ENCODE measurements at regions not wholly inside any gene's neighbourhood (a gene's known extent, or its start where the extent isn't known, plus 50 kb on each side); places are given as distances from the start of the nearest gene placed in this dataset.
A peak's percentile ranks its signal among the peaks of the same experiment; 100 is the strongest.
"Not testable (repeated sequence)": the region's sequence is repeated elsewhere in the genome, so short reads cannot be mapped to it uniquely, and the experiment has no call there.

DNA sequence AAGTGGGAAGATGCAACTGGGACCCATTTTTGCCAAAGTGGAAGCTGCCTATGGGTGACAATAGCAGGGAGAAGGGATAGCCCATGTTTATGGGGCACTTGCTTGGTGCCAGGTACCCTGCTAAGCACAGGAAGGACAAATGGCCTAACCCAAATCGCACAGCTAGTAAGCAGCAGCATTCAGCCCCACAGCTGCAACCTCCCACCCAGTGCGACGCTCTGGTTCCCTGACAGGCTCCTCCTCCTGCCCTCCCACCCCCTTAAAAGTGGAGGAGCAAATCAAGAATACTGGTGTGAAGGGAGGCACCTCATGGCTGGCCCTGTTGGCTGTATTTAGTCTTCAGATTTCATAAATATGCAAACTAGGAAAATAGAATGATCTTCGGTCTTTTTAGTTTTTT lies 76.2 kb downstream of the RIN2 start:
- DNase-seq (ENCODE audit: low spot score) (no peak), FAIRE-seq (no peak)

DNA sequence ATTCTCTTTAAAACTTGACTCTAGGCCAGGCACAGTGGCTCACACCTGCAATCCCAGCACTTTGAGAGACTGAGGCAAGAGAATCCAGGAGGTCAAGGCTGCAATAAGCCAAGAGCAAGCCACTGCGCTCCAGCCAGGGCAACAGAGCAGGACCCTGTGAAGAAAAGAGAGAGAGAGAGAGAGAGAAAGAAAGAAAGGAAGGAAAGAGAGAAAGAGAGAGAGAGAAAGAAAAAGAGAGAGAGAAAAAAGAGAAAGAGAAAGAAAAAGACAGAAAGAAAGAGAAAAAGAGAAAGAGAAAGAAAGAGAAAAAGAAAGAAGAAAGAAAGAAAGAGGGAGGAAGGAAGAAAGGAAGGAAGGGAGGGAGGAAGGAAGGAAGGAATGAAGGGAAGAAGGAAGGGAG lies 76.7 kb downstream of the RIN2 start:
- DNase-seq (ENCODE audit: low spot score) (no peak), FAIRE-seq (no peak)

DNA sequence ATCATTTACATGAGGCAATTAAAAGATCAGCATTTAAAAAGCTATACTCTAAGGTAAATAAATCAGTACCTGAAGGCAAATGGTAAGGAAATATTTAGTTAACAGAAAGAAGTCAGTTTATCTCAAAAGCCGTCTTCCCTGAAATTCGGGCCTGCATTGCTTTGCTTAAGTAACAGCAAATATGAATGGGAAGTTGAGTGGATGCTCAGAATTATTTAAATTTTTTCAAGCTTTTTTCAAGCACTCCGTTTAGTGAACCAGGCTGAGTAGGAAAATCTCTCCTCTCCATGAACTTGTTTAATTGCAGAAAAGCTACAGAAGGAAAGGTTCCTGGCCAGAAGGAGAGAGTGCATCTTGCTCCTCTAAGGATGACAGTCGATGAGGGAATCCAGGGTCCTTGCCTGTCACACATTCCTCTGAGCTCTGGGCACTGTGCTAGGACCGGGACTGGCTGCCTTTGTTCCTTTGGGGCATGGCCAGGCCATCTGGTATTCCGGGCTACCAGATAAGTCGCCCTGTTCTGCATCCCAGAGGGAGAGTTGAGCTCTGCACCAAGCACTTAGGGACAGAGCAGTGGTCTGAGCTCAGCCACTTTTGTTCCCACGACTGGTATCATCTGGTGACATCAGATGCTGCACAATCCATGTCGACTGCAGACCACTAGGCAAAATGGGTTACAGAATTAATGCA lies 77.6 kb downstream of the RIN2 start:
- FAIRE-seq (no peak), DNase-seq (ENCODE audit: low spot score) (no peak)

- FAIRE-seq = no peak
These were observed 80.4 kb downstream of the RIN2 start for GRCh38 chr20:19838468-19838867.

DNA sequence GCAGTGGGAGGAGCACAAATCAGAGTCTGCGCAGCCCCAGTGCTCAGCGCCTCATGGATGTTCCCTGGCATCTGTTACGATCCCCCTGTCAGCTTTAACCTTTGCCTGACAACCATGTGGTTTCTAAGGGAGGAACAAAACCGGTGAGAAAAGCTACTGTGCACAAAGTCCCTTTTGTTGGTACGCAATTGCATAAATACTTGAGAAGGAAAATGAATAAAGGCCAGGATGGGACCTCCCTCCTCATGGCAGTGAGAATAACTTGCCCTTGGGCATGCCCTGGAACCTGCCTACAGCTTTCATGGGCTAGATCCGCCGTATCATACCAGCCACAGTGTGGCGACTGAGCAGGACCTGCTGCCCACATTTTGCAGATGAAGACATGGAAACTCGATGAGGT lies 81.0 kb downstream of the RIN2 start:
- FAIRE-seq = no peak
- DNase-seq (ENCODE audit: low spot score) = no peak

More at GRCh38 chr20:19838468-19838867, 80.4 kb downstream of the RIN2 start:
- DNase-seq (ENCODE audit: low spot score) = no peak

DNA sequence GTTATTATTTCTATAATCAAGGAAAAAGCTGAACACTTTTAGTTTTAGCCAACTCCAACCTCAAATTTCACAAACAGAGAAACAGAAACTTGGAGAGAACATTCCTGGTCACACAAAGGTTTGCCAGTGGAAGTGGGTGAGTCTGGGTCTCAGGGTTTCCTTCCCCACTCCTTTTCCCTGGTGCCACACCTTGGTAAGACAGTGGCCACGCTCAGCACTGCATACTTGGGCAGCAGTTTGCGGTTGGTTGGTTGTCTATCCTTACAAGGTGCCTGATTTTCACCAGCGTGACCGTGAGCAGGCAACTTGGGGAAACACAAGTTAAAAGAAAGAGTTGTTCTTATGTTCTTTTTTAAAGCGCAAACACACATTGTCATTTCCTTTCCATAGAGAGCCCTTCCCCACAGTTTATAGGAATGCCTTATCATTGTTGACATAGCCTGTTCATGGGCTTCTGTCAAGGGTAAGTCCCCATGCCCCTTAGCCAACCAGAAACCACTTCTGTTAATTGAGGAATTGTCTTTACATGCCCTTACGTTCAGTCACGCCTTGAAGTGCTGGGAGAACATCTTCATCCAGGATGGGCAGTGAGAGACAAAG lies 82.2 kb downstream of the RIN2 start:
- DNase-seq (ENCODE audit: low spot score) (no peak), FAIRE-seq (no peak)

DNA sequence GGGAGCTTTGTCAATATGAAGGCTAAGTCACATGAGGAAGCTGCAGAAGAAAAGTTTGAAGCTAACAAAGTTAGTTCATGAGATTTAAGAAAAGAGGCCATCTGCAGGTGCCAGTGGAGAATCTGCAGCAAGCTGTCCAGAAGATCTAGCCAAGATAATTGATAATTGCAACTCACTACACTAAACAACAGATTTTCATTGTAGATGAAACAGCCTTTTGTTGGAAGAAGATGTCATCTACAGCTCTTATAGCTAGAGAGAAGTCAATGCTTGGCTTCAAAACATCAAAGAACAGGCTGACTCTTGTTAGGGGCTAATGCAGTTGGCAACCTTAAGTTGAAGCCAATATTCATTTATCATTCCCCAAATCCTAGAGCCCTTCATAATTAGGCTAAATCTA lies 83.7 kb downstream of the RIN2 start:
- DNase-seq (ENCODE audit: low spot score) (no peak), FAIRE-seq (no peak)

DNA sequence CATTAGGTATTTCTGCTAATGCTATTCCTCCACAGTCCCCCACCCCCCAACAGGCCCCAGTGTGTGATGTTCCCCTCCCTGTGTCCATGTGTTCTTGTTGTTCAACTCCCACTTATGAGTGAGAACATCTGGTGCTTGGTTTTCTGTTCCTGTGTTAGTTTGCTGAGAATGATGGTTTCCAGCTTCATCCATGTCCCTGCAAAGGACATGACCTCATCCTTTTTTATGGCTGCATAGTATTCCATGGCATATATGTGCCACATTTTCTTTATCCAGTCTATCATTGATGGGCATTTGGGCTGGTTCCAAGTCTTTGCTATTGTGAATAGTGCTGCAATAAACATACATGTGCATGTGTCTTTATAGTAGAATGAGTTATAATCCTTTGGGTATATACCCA lies 86.8 kb downstream of the RIN2 start:
- DNase-seq (ENCODE audit: low spot score); FAIRE-seq: not testable (repeated sequence)

GRCh38 chr20:19847383-19847782 lies 89.3 kb downstream of the RIN2 start:
- FAIRE-seq (no peak), DNase-seq (ENCODE audit: low spot score) (no peak)

DNA sequence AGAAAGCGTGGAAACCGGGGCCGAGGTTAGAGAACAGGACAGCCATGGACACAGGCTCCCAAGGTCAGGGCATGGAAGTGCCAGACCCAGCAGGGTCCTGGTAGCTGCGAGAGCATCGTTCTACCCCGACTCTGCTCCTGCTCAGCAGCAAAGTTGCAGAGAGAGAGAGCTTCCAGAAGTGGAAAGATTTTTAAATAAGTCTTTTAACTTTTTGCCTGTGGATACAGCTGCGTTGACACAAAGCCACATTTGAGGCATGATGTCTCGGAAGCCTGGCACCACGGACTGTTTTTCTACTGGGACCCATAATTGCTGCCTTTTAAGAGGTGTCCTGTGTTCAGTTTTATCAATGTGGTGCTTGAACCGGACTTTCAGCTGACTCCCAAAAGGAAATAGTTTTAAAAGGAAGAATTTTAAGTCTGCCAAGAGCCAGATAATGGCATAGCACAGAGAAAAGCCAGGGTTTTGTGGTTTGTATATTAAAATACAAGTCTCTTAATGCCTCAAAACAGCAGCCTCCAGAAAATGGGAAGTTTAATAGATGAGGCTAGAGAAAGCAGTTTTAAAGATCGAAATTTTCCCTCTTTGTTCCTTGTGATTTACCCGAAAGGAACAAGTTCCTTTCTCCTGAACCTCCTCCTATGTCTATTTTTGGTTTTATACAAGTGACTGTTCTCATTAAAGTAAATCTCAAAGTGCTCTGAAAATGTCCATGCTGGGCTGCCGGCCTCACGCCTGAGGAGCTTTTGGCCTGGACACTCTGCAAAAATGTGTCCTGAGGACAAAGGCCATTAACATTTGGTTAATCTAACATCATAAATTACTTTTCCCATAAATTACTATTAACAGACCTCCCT lies 91.5 kb downstream of the RIN2 start:
- no peak for FAIRE-seq
- DNase-seq (ENCODE audit: low spot score) = no peak

GRCh38 chr20:19850198-19850533 lies 92.1 kb downstream of the RIN2 start:
- FAIRE-seq = no peak
- no peak for DNase-seq (ENCODE audit: low spot score)

DNA sequence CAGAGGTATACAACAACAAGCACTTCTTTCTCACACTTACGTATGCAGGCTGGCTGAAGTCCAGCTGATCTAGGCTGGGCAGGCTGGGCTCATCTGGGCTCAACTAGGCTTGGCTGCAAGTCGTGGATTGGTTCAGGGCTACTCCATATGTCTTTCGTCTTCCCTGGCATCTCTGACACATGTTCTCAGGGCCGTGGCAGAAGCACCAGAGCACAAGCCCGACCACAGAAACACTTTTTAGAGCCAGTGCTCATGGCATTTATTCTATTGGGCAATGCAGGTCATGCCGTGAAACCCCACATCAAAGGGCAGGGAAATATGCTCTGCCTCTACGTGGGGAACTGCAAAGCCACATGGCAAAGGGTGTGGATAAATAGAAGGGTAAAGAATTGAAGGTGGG lies 93.8 kb downstream of the RIN2 start:
- no peak for FAIRE-seq
- DNase-seq (ENCODE audit: low spot score) = no peak

GRCh38 chr20:19855416-19855815 lies 97.4 kb downstream of the RIN2 start:
- FAIRE-seq (no peak), DNase-seq (ENCODE audit: low spot score) (no peak)

DNA sequence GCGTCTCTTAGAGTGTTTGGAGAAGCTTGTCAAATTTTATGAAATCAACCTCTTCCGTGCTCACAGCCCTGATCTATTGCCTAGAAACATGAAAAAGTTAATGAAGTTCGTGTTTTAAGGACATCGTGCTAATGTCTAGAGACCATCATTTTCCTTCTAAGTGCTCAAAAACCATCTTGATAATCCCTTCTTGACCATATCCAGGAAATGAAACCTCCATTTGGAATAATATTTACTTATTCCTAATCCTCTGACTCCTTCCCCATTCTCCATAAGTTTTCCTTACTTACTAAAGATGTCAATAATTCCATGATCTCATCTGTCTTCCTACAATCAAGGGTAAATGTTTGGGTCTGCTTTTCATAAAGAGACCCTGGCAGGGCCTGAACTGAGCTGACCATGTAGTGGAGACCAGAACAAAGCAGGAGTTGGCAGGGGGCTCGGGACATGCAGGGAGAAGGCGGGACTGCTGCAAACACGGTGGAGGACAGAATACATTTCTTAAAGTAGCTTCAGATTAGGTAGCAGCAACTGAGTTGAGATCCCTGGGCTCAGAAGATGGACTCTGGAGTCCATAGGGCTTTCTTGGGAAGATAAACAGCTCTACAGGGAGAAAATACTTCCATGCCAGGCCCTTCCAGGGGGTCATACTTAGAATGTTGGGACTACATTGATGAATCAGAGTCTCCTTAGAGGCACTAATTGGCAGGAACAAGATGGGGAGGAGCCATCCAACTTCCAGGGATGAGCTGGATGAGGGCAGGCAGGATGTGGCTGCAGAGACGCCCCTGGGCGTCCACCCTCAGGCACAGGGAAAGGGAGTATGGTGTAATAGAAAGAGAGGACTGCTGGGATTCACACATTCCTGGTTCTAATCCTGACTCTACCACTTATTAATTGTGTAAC lies 100.7 kb downstream of the RIN2 start:
- DNase-seq (ENCODE audit: low spot score) = peak; percentile 44

DNA sequence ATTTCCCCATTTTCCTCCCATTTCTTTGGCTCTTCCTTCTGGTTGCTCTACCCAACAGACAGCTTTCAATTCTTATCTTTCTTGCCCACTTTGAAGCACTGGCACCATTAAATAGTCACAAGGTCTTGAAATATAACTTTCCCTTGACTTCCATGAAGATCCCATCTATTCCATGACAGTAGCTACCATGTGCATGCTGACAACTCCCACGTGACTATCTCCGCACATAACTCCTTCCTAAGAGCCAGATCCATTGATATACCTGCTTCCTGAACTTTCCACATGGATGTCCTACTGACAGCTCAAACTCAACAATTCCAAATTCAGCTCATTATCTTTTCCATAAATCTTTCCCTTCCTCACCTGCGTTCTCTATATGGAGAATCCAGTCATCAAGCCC lies 101.4 kb downstream of the RIN2 start:
- no peak for FAIRE-seq
- no peak for DNase-seq (ENCODE audit: low spot score)

More for the DNA sequence above, 100.7 kb downstream of the RIN2 start:
- FAIRE-seq = no peak

DNA sequence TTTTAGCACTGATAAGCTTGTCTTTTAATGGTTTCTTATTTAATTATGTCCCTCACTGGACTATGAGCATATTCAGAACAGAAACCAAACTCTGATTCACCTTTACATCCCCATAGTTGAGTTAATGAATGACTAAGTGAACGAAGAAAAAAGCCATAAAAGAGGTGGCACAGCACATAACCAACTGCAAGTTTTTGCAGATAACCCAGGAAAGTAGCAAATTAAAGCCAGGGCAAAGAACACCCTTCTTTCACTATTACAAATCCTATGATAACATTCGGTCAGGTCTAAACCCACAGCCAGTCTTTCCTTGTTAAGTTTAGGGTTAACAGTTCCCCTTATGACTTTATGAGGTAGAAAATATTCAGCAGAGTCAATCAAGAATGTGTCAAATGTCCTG lies 102.7 kb downstream of the RIN2 start:
- FAIRE-seq (peak; percentile 80), DNase-seq (ENCODE audit: low spot score) (peak; percentile 31)

DNA sequence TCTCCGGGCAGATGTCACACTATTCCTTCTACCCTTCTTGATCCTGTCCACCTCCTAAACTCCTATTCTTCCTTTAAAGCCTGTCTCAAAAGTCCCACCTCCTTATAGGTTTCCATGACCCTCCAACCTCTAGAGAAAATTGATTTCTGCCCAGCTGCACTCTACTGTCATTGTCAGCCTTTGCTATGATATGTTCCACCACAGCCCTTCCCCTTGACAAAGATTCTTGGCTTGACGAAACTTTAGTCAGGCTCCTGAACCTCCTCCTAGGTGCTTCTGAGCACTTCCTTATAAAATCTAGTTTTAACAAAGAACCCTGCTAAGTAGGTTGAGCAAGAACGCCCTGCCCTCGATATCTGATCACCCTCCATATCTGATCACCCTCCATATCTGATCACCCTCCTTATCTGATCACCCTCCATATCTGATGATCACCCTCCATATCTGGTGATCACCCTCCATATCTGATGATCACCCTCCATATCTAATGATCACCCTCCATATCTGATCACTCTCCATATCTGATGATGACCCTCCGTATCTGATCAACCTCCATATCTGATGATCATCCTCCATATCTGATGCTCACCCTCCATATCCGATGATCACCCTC lies 103.2 kb downstream of the RIN2 start:
- FAIRE-seq (no peak), DNase-seq (ENCODE audit: low spot score) (no peak)

- no peak for FAIRE-seq
- no peak for DNase-seq (ENCODE audit: low spot score)
These were observed 106.1 kb downstream of the RIN2 start for GRCh38 chr20:19864130-19864529.

GRCh38 chr20:19866070-19866469 lies 108.0 kb downstream of the RIN2 start:
- no peak for FAIRE-seq

GRCh38 chr20:19867074-19867473 lies 109.0 kb downstream of the RIN2 start:
- FAIRE-seq = no peak
- no peak for DNase-seq (ENCODE audit: low spot score)

More at GRCh38 chr20:19866070-19866469, 108.0 kb downstream of the RIN2 start:
- no peak for DNase-seq (ENCODE audit: low spot score)

DNA sequence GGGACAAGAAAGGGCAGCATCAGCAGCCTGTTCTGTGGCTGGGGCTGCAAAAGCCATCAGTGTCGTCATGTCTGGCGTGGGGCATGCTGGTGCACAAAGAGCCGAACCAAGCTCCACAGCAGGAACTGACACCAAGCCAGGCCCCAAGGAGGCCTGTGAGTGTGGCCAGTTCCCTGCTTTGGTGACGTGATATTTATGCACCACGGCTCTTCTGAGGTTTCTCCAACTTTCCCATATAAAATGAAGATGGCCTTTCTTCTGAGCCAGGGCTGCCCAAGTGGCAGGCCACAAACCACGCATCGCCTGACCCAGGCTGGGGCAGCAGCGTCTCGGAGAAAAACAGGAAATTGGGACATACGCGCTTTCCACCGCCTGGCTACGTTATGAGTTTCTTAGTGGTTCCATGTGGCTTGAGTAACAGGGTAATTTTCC lies 109.9 kb downstream of the RIN2 start:
- no peak for DNase-seq (ENCODE audit: low spot score)
- no peak for FAIRE-seq

Measured in RCC 7860 (cell line).